ENCODE measurements at regions not wholly inside any gene's neighbourhood (a gene's known extent, or its start where the extent isn't known, plus 50 kb on each side); places are given as distances from the start of the nearest gene placed in this dataset.

DNA sequence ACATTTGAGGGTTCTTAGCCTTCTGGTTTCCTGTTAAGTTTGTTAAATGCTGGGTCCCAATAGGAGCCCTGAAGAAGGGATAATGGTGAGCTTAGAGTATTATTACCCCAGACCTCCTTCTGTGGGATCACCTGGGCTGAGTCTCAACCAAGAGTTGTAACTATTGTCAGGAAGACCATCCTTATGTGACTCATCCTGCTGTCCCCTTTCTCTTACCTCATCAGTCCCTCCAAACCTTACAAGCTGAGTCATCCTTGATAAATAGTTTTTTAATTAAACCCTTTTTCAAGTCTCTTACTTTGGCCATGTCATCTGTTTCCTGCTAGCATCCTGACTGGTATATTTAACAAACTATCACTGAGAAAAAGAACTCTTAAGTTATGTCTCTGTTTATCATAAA lies 502.8 kb downstream of the LRRC70 start:
- Histone ChIP-seq H3K36me3 (ENCODE audit: insufficient read depth, low read length) (no peaks in the 10 kb centered on the region), H3K9me3 (ENCODE audit: low read depth, low read length) (no peaks in the 10 kb centered on the region), H3K4me3 (no peak overlapping the region), H3K9ac (ENCODE audit: insufficient read length) (no peak overlapping the region), H3K27ac (no peak overlapping the region)
- TF ChIP-seq EZH2 (IDR thresholded peaks at IDR 0.05) (no peak), FOXP2 (optimal IDR thresholded peaks at IDR 0.05; ENCODE audit: control extremely low read depth, extremely low read length, insufficient read depth) (no peak), POLR2AphosphoS5 (IDR thresholded peaks at IDR 0.05; ENCODE audit: borderline replicate concordance, low read depth, low read length) (no peak)
- no peak for DNase-seq (ENCODE audit: low read depth, low spot score)

DNA sequence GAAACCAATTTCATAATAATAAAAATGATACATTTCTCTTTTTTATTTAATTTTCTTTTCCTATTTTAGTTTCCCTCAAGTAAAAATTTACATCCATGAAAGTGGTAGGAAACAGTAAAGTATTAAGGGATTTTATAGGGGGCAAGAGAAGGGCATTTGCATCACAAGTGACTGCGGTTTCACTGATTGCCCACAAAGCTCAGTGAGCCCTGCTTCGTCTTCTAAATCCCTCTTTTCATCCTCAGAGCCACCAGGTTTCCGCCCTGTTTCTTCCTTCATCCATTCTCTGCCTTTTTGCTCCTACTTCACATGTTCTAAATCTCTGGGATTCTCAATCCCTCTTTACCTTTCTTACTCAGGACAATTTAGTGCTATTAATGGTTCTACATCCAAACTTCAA lies 491.4 kb downstream of the LRRC70 start:
- H3K9me3 ChIP-seq (ENCODE audit: low read depth, low read length): no peaks in the 10 kb centered on the region
- H3K36me3 ChIP-seq (ENCODE audit: insufficient read depth, low read length): no peaks in the 10 kb centered on the region
- no peak overlapping the region for H3K4me3 ChIP-seq
- TF ChIP-seq EZH2 (IDR thresholded peaks at IDR 0.05) (no peak), POLR2AphosphoS5 (IDR thresholded peaks at IDR 0.05; ENCODE audit: borderline replicate concordance, low read depth, low read length) (no peak), FOXP2 (optimal IDR thresholded peaks at IDR 0.05; ENCODE audit: control extremely low read depth, extremely low read length, insufficient read depth) (no peak)
- H3K9ac ChIP-seq (ENCODE audit: insufficient read length): no peak overlapping the region
- no peak overlapping the region for H3K27ac ChIP-seq
- DNase-seq (ENCODE audit: low read depth, low spot score): no peak

DNA sequence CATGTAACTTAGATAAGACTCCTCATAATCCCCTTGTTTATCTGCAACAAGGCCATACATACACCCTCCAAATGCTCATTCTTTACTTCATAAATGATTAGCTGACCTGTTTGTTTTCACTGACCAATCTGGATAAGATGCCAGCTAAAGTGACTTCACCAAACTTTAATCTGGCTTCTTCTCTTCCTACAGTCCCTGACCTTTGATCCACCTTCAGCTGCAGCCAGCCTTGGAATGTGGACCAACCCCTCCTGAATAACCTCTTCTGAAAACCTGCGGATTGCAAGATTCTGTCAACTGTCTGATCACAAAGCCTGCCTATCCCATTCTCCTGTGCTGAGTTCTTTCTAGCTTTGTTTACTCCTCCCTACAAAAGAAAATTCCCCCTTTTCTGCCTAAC lies 476.8 kb downstream of the LRRC70 start:
- Histone ChIP-seq H3K9ac (ENCODE audit: insufficient read length) (no peak overlapping the region), H3K4me3 (no peak overlapping the region), H3K27ac (no peak overlapping the region), H3K36me3 (ENCODE audit: insufficient read depth, low read length) (no peaks in the 10 kb centered on the region), H3K9me3 (ENCODE audit: low read depth, low read length) (no peaks in the 10 kb centered on the region)
- no peak for DNase-seq (ENCODE audit: low read depth, low spot score)
- TF ChIP-seq FOXP2 (optimal IDR thresholded peaks at IDR 0.05; ENCODE audit: control extremely low read depth, extremely low read length, insufficient read depth): no peak

DNA sequence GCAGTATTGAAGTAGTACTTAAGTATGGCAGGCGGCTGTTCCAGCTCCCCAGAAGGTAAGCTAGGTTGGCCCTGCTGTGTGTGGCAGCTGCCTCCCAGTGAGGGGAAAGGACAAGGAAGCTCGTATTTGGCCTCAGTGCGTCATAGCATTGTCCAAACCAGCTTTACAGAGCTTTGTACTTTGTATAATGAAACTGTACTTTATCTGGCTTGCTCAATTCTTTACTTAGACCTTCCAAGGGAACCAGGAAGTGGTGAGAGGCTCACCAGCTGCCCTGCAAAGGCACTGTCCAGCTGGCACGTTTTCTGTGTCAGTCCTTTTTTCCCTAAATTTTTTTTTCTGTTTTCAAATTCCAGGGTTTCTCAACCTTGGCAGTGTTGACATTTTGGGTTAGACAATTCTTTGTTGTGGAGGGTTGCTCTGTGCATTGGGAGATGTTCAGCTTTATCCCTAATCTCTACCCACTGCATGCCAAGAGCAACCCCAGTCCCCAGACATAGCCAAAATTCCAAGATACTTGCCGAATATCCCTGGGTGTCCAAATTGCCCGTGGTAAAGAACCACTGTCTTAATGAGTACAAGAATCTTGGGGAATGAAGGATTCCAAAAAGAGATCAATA lies 474.5 kb downstream of the LRRC70 start:
- Histone ChIP-seq H3K9me3 (ENCODE audit: low read depth, low read length) (no peaks in the 10 kb centered on the region), H3K36me3 (ENCODE audit: insufficient read depth, low read length) (no peaks in the 10 kb centered on the region), H3K9ac (ENCODE audit: insufficient read length) (no peak overlapping the region), H3K27ac (no peak overlapping the region), H3K4me3 (no peak overlapping the region)
- DNase-seq (ENCODE audit: low read depth, low spot score): no peak
- TF ChIP-seq POLR2AphosphoS5 (IDR thresholded peaks at IDR 0.05; ENCODE audit: borderline replicate concordance, low read depth, low read length): no peak
- TF ChIP-seq FOXP2 (optimal IDR thresholded peaks at IDR 0.05; ENCODE audit: control extremely low read depth, extremely low read length, insufficient read depth): no peak

DNA sequence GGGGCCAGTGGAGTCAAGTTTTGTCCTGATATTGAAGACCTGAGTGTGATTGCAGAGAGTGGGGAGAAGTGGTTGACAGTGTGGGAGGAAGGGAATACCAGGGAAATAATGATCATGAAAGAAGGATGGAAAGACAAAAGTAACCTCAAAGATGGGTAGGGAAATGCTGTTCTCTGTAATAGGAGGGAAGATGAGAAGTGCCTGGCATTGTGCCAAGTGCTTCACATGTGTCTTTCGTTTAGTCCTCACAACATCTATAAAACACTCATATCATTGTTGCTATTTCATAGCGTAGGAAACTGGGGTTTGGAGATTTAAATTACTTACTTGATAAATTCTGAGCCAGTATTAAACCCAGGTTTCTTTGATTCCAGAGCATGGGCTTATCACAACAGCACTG lies 472.3 kb downstream of the LRRC70 start:
- TF ChIP-seq POLR2AphosphoS5 (IDR thresholded peaks at IDR 0.05; ENCODE audit: borderline replicate concordance, low read depth, low read length) (no peak), EZH2 (IDR thresholded peaks at IDR 0.05) (no peak), FOXP2 (optimal IDR thresholded peaks at IDR 0.05; ENCODE audit: control extremely low read depth, extremely low read length, insufficient read depth) (no peak)
- no peaks in the 10 kb centered on the region for H3K36me3 ChIP-seq (ENCODE audit: insufficient read depth, low read length)
- no peak overlapping the region for H3K4me3 ChIP-seq
- no peak overlapping the region for H3K9ac ChIP-seq (ENCODE audit: insufficient read length)
- DNase-seq (ENCODE audit: low read depth, low spot score): no peak
- no peaks in the 10 kb centered on the region for H3K9me3 ChIP-seq (ENCODE audit: low read depth, low read length)
- H3K27ac ChIP-seq: no peak overlapping the region

DNA sequence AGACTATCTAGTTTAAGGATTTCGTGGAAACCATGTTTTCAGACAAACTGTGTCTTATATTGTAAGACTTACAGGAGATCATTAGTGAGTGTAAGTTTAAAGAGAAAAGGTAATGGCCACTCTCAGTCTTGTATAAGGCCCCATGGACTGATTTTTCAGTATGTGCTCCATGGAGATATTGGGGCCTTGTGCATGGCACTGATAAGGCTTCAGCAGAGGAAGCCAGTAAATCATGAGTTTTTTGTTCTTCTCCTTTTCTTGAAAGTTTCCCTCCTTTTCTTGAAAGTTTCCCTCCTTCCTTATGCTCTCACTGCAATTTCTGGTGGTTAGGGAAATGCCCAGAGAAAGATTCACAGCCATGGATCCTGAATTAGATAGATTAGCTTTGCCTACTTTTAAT lies 471.3 kb downstream of the LRRC70 start:
- TF ChIP-seq FOXP2 (optimal IDR thresholded peaks at IDR 0.05; ENCODE audit: control extremely low read depth, extremely low read length, insufficient read depth) (no peak), POLR2AphosphoS5 (IDR thresholded peaks at IDR 0.05; ENCODE audit: borderline replicate concordance, low read depth, low read length) (no peak), EZH2 (IDR thresholded peaks at IDR 0.05) (no peak)
- H3K36me3 ChIP-seq (ENCODE audit: insufficient read depth, low read length): no peaks in the 10 kb centered on the region

DNA sequence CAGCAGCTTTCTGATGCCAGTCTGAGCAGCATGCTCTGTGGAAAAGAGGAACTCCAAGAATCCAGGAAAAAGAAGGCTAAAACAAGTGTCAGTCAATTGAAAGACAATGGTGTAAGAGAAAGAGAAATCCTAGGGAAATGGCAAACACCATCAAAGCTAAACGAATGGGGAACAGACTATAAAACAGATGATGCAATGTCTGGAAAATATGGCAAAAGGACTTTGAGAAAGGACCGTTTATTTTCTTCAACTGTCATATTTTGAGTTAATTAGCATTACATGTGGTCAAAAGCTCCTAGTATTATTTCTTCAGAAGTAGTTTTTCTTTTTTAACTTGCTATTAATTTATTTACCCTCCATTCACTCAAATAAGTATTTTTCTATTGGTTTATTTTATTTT lies 465.2 kb downstream of the LRRC70 start:
- TF ChIP-seq POLR2AphosphoS5 (IDR thresholded peaks at IDR 0.05; ENCODE audit: borderline replicate concordance, low read depth, low read length): no peak
- no peak for TF ChIP-seq FOXP2 (optimal IDR thresholded peaks at IDR 0.05; ENCODE audit: control extremely low read depth, extremely low read length, insufficient read depth)
- no peak overlapping the region for H3K27ac ChIP-seq
- no peak overlapping the region for H3K9ac ChIP-seq (ENCODE audit: insufficient read length)
- no peaks in the 10 kb centered on the region for H3K36me3 ChIP-seq (ENCODE audit: insufficient read depth, low read length)
- no peak overlapping the region for H3K4me3 ChIP-seq
- DNase-seq (ENCODE audit: low read depth, low spot score): no peak
- H3K9me3 ChIP-seq (ENCODE audit: low read depth, low read length): no peaks in the 10 kb centered on the region

More for the DNA sequence above, 471.3 kb downstream of the LRRC70 start:
- H3K27ac ChIP-seq: no peak overlapping the region
- DNase-seq (ENCODE audit: low read depth, low spot score): no peak
- H3K4me3 ChIP-seq: no peak overlapping the region
- H3K9me3 ChIP-seq (ENCODE audit: low read depth, low read length): no peaks in the 10 kb centered on the region
- no peak overlapping the region for H3K9ac ChIP-seq (ENCODE audit: insufficient read length)

DNA sequence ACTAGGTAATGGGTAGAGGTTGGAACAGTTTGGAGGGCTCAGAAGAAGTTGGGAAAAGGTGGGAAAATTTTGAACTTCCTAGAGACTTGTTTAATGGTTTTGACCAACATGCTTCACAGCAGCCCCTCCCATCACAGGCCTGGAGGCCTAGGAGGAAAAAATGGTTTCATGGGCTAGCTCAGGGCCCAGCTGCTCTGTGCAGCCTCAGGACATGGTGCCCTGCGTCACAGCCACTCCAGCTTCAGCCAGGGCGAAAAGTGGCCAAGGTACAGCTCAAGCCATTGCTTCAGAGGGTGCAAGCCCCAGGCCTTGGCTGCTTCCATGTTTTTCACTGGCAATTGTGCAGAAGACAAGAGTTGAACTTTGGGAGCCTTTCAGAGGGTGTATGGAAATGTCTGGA lies 453.7 kb downstream of the LRRC70 start:
- DNase-seq (ENCODE audit: low read depth, low spot score): no peak
- Histone ChIP-seq H3K27ac (no peak overlapping the region), H3K36me3 (ENCODE audit: insufficient read depth, low read length) (no peaks in the 10 kb centered on the region), H3K9ac (ENCODE audit: insufficient read length) (no peak overlapping the region), H3K4me3 (no peak overlapping the region), H3K9me3 (ENCODE audit: low read depth, low read length) (no peaks in the 10 kb centered on the region)
- TF ChIP-seq POLR2AphosphoS5 (IDR thresholded peaks at IDR 0.05; ENCODE audit: borderline replicate concordance, low read depth, low read length) (no peak), FOXP2 (optimal IDR thresholded peaks at IDR 0.05; ENCODE audit: control extremely low read depth, extremely low read length, insufficient read depth) (no peak), EZH2 (IDR thresholded peaks at IDR 0.05) (no peak)

DNA sequence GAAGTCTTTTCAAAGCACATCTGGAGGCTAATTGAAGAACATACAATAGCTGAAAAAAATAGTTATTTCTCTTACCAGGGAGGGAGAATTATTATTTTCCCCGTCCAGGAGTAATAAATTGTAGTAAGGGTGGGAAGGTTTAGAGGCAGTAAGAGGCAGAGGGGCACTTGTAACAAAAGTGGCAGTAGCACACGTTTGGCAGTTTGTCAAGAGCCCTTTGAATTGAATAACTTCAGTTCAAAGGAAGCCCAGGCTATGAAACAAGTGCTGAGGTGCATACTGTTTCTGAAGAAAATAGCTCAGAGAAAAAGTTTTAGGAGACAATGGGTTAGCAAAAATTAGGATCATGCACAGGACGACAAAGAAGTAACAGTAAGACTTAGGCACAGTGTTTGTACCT lies 451.3 kb downstream of the LRRC70 start:
- Histone ChIP-seq H3K36me3 (ENCODE audit: insufficient read depth, low read length) (no peaks in the 10 kb centered on the region), H3K27ac (no peak overlapping the region), H3K9me3 (ENCODE audit: low read depth, low read length) (no peaks in the 10 kb centered on the region), H3K9ac (ENCODE audit: insufficient read length) (no peak overlapping the region), H3K4me3 (no peak overlapping the region)
- TF ChIP-seq EZH2 (IDR thresholded peaks at IDR 0.05): no peak
- TF ChIP-seq POLR2AphosphoS5 (IDR thresholded peaks at IDR 0.05; ENCODE audit: borderline replicate concordance, low read depth, low read length): no peak
- no peak for TF ChIP-seq FOXP2 (optimal IDR thresholded peaks at IDR 0.05; ENCODE audit: control extremely low read depth, extremely low read length, insufficient read depth)
- DNase-seq (ENCODE audit: low read depth, low spot score): no peak

Data from SK-N-MC (cell line).